Activated naive CD4-positive, alpha-beta T cell treated with anti-CD3 and anti-CD28 coated beads, Interleukin-2, amount 10 ng/mL, durations not matched to agents 7 days and 5 days (primary cell): ENCODE measurements at regions not wholly inside any gene's neighbourhood (a gene's known extent, or its start where the extent isn't known, plus 50 kb on each side); places are given as distances from the start of the nearest gene placed in this dataset.

Source experiments
- CTCF ChIA-PET: fragments of 350-600 bp; sonication (Branson Sonifier 250); formaldehyde crosslinking; loops from one replicate; lab custom pipeline; 2021; ENCODE audit warnings: antibody characterized with exemption; lab: Charles Lee
- DNase-seq: peaks from one replicate; pipeline ENCODE4 v3.0.0-alpha.2; 2020
- H3K27ac Mint-ChIP-seq: one replicate; pipeline ENCODE4 v1.8.0; 2021; ENCODE audit warnings: mild to moderate bottlenecking, moderate library complexity, mixed read lengths
- H3K27me3 Mint-ChIP-seq: one replicate; pipeline ENCODE4 v1.8.0; 2021; ENCODE audit warnings: mild to moderate bottlenecking, mixed read lengths
- H3K36me3 Mint-ChIP-seq: one replicate; pipeline ENCODE4 v1.8.0; 2021; ENCODE audit warnings: mixed read lengths
- H3K4me1 Mint-ChIP-seq: one replicate; pipeline ENCODE4 v1.8.0; 2021; ENCODE audit warnings: mixed read lengths
- H3K4me3 Mint-ChIP-seq: one replicate; pipeline ENCODE4 v1.8.0; 2021; ENCODE audit warnings: mild to moderate bottlenecking, moderate library complexity, mixed read lengths
- H3K9me3 Mint-ChIP-seq: one replicate; pipeline ENCODE4 v1.8.0; 2021; ENCODE audit warnings: mixed read lengths

DNA sequence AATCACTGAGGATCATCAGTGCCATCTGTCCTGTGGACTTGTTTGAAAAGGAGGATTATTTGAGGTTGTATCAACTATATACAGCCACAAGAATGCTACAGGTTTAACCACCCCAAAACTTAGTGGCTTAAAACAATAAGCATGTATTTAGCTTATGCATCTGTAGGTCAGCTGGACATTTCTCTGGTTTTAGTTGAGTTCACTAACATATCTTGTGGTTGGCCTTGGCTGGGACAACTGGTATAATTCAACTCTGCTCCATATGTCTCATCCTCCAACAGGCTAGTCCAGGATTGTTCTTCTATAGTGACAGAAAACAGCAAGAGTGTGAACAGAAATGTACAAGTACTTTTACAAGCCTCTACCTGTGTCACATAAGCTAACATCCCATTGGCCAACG is 49.9 kb upstream of the SOX6 start:
- CTCF ChIA-PET = no interaction called here
- H3K9me3 Mint-ChIP-seq = no peaks in the 10 kb centered on the region
- DNase-seq = no peak

More for the DNA sequence above, 49.9 kb upstream of the SOX6 start:
- no peaks in the 10 kb centered on the region for H3K4me1 Mint-ChIP-seq
- H3K27me3 Mint-ChIP-seq = no peaks in the 10 kb centered on the region
- H3K4me3 Mint-ChIP-seq = no peak overlapping the region
- no peaks in the 10 kb centered on the region for H3K36me3 Mint-ChIP-seq
- no peak overlapping the region for H3K27ac Mint-ChIP-seq
